ENCODE measurements at regions not wholly inside any gene's neighbourhood (a gene's known extent, or its start where the extent isn't known, plus 50 kb on each side); places are given as distances from the start of the nearest gene placed in this dataset.

DNA sequence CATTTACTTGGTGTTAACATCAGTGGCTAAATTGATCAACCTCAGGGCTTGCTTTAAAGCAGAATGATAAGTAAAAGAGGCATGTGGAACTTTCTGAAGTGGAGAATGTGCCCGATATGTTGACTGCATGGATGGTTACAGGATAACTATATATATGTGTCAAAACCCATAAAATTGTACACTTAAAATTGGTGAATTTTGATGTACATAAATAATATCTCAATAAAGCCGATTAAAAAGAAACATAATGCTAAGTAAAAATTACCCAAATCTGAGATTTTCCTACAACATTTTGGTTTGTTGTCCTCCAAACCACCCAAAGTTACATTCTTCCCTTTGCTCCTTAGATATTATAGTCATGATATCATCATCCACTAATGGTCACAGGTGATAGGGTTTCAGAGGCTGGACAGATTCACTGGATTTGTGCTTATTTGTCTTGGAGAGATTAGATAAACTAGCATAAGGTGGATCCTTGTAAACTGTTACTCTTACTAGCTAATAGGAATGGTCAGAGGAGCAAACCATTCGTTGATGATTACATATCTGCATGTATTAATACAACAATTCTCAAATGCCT is 119.7 kb upstream of the RPS23 start:
- Histone ChIP-seq H3K4me3 (ENCODE audit: low read depth, low read length) (no peak overlapping the region), H3K27me3 (ENCODE audit: control insufficient read depth, insufficient read depth, low read length) (no peaks in the 10 kb centered on the region), H3K9me3 (ENCODE audit: control insufficient read depth in 2 of 2, low read length in 2 of 2) (no peaks in the 10 kb centered on the region), H3K27ac (ENCODE audit: insufficient read depth, low read length, poor library complexity, severe bottlenecking) (no peak overlapping the region), H3K36me3 (ENCODE audit: control insufficient read depth, insufficient read depth, low read length) (no peaks in the 10 kb centered on the region), H3K4me1 (ENCODE audit: control insufficient read depth, insufficient read depth, low read length, poor library complexity, severe bottlenecking) (no peaks in the 10 kb centered on the region)
- H3K27ac Mint-ChIP-seq: no peak overlapping the region
- DNase-seq: no peak
- no peaks in the 10 kb centered on the region for H3K36me3 Mint-ChIP-seq
- H3K4me1 Mint-ChIP-seq: no peaks in the 10 kb centered on the region
- peaks cover 0 to 2% (median 0%) of the 10 kb centered on the region in 7 donors for H3K9me3 Mint-ChIP-seq
- peaks cover 5% of the 10 kb centered on the region for H3K27me3 Mint-ChIP-seq
- ATAC-seq (ENCODE audit: low read depth in 2 of 2): no peak
- H3K4me3 Mint-ChIP-seq: no peak overlapping the region

DNA sequence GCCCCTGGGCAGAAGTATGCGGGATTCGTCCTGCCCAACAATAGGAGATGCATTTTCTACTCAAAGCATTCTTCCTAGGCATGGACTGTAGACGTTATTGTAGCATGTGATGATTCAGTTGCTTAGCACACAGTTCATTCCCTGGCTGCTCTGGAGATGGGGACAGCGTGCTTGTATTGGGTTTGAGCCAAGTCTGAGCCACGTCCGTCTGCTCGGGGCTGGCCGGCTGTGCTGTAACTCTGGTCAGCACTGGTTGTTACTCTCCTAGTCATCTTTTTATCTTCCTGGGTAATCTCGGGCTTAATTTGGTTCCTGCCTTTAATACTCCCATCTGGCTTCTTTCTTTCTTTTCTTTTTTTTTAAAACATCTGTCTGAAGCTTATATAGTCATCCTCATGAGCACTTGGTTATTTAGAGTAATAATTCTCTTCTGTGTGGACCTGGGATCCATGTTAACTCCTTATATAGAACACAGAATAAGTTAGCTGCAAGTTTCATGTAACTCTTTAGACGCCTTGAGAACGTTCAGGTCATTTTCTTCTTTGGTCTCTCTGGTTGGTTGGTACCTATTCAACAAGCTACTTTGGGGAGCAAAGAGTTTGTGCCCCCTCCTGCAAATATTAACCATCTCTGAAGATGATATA is 118.8 kb upstream of the RPS23 start:
- Histone ChIP-seq H3K4me1 (ENCODE audit: control insufficient read depth, insufficient read depth, low read length, poor library complexity, severe bottlenecking) (no peaks in the 10 kb centered on the region), H3K27me3 (ENCODE audit: control insufficient read depth, insufficient read depth, low read length) (no peaks in the 10 kb centered on the region), H3K36me3 (ENCODE audit: control insufficient read depth, insufficient read depth, low read length) (no peaks in the 10 kb centered on the region), H3K9me3 (ENCODE audit: control insufficient read depth in 2 of 2, low read length in 2 of 2) (no peaks in the 10 kb centered on the region), H3K4me3 (ENCODE audit: low read depth, low read length) (no peak overlapping the region), H3K27ac (ENCODE audit: insufficient read depth, low read length, poor library complexity, severe bottlenecking) (no peak overlapping the region)
- DNase-seq (no peak), ATAC-seq (ENCODE audit: low read depth in 2 of 2) (no peak)
- peaks cover 0 to 2% (median 0%) of the 10 kb centered on the region in 7 donors for H3K9me3 Mint-ChIP-seq
- no peak overlapping the region for H3K27ac Mint-ChIP-seq
- H3K4me1 Mint-ChIP-seq: no peaks in the 10 kb centered on the region
- no peaks in the 10 kb centered on the region for H3K36me3 Mint-ChIP-seq
- H3K27me3 Mint-ChIP-seq: peaks cover 5% of the 10 kb centered on the region
- no peak overlapping the region for H3K4me3 Mint-ChIP-seq

DNA sequence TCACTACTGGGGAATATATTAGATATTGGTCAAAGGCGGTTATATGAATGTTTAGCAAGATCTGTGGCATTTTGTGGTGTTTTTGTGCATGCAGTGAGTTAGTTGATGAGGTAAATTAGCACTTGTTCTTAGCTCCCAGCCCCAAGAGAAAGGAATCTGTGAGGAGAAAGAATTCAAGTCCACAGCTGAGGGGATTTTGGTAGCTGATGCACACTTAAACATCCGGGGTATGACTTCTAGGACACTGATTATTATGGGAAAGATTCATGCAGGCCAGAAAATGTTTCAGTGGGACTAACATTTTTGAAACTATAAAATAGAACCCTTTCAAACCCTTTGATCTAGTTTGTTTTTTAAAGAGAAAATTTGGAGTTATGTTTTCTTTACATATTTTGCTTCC is 118.2 kb upstream of the RPS23 start:
- peaks cover 0 to 4% (median 0%) of the 10 kb centered on the region in 7 donors for H3K9me3 Mint-ChIP-seq
- ATAC-seq (ENCODE audit: low read depth in 2 of 2) (no peak), DNase-seq (no peak)
- Histone ChIP-seq H3K4me3 (ENCODE audit: low read depth, low read length) (no peak overlapping the region), H3K9me3 (ENCODE audit: control insufficient read depth in 2 of 2, low read length in 2 of 2) (no peaks in the 10 kb centered on the region), H3K27ac (ENCODE audit: insufficient read depth, low read length, poor library complexity, severe bottlenecking) (no peak overlapping the region), H3K36me3 (ENCODE audit: control insufficient read depth, insufficient read depth, low read length) (no peaks in the 10 kb centered on the region), H3K4me1 (ENCODE audit: control insufficient read depth, insufficient read depth, low read length, poor library complexity, severe bottlenecking) (no peaks in the 10 kb centered on the region), H3K27me3 (ENCODE audit: control insufficient read depth, insufficient read depth, low read length) (no peaks in the 10 kb centered on the region)
- no peak overlapping the region for H3K27ac Mint-ChIP-seq
- H3K36me3 Mint-ChIP-seq: no peaks in the 10 kb centered on the region
- no peak overlapping the region for H3K4me3 Mint-ChIP-seq
- H3K27me3 Mint-ChIP-seq: peaks cover 5% of the 10 kb centered on the region
- H3K4me1 Mint-ChIP-seq: no peaks in the 10 kb centered on the region

DNA sequence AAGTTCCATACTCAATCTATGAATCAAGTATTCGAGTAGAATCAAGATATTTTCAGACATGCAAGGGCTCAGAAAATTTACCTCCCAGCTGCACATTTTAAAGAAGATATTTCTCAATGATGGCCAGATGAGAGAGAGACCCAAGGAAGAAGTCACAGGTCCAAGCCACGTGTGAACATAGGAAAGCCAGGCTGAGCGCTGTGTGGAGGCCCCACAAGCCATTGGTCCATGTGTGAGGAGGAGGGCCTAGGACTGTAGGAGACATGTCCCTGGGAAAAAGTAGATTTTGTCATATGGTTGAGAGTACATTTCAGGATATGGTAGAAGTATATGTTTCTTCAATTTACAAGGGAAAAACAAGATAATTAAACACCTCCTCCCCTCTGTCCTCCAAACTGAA is 115.8 kb upstream of the RPS23 start:
- ATAC-seq (ENCODE audit: low read depth in 2 of 2) (no peak), DNase-seq (no peak)
- Histone ChIP-seq H3K27me3 (ENCODE audit: control insufficient read depth, insufficient read depth, low read length) (no peaks in the 10 kb centered on the region), H3K9me3 (ENCODE audit: control insufficient read depth in 2 of 2, low read length in 2 of 2) (no peaks in the 10 kb centered on the region), H3K36me3 (ENCODE audit: control insufficient read depth, insufficient read depth, low read length) (no peaks in the 10 kb centered on the region), H3K4me1 (ENCODE audit: control insufficient read depth, insufficient read depth, low read length, poor library complexity, severe bottlenecking) (no peaks in the 10 kb centered on the region), H3K27ac (ENCODE audit: insufficient read depth, low read length, poor library complexity, severe bottlenecking) (no peak overlapping the region), H3K4me3 (ENCODE audit: low read depth, low read length) (no peak overlapping the region)
- Mint-ChIP-seq H3K36me3 (no peaks in the 10 kb centered on the region), H3K9me3 (peaks cover 0 to 4% (median 0%) of the 10 kb centered on the region in 7 donors), H3K4me3 (no peak overlapping the region), H3K4me1 (no peaks in the 10 kb centered on the region), H3K27me3 (no peaks in the 10 kb centered on the region), H3K27ac (no peak overlapping the region)

DNA sequence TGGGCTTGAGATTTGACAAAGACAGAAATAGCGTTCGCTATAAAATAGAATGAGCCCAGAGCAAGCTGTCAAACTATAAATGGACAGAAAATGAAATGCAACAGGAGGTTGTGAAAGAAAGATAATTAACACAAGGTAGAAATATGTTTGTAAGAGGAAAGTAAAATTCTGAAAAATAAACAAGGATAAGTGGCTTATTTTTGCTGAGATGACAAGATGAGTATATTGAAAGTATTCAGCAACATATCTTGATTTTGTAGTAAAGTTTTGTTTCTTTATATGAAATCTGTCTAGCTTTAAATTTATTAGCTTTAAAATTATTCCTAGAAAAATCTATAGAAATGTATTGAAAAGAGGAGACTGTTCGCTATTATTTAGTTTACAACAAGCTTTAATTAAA is 111.9 kb upstream of the RPS23 start:
- Mint-ChIP-seq H3K4me3 (no peak overlapping the region), H3K27ac (no peak overlapping the region), H3K27me3 (no peaks in the 10 kb centered on the region), H3K4me1 (peaks cover 0 to 3% (median 0%) of the 10 kb centered on the region in 4 donors), H3K36me3 (no peaks in the 10 kb centered on the region), H3K9me3 (peaks cover 0 to 3% (median 0%) of the 10 kb centered on the region in 7 donors)
- Histone ChIP-seq H3K27me3 (ENCODE audit: control insufficient read depth, insufficient read depth, low read length) (no peaks in the 10 kb centered on the region), H3K36me3 (ENCODE audit: control insufficient read depth, insufficient read depth, low read length) (no peaks in the 10 kb centered on the region), H3K9me3 (ENCODE audit: control insufficient read depth in 2 of 2, low read length in 2 of 2) (no peaks in the 10 kb centered on the region), H3K4me3 (ENCODE audit: low read depth, low read length) (no peak overlapping the region), H3K4me1 (ENCODE audit: control insufficient read depth, insufficient read depth, low read length, poor library complexity, severe bottlenecking) (no peaks in the 10 kb centered on the region), H3K27ac (ENCODE audit: insufficient read depth, low read length, poor library complexity, severe bottlenecking) (no peak overlapping the region)
- ATAC-seq (ENCODE audit: low read depth in 2 of 2) (no peak), DNase-seq (no peak)

DNA sequence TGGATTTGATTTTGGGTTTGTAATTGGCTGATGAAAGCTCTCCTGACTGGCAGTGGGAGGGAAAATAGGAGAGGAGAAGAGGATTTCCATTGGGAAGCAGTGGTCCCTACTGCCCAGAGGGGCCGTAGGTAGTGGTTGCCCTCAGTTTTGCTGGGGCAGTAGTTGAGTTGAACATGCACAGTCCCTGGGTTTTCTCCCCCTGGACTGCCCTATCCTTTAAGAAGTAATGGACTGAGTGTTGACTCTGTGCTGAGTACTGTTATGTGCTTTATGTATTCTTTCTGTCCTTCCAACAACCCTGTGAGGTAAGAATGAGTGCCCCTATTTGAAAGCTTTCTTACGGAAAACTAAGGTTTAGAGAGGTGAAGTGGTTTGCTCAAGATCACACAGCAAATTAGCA is 111.2 kb upstream of the RPS23 start:
- H3K27ac ChIP-seq (ENCODE audit: insufficient read depth, low read length, poor library complexity, severe bottlenecking): no peak overlapping the region
- Mint-ChIP-seq H3K4me1 (peaks cover 0 to 3% (median 0%) of the 10 kb centered on the region in 4 donors), H3K4me3 (no peak overlapping the region), H3K27me3 (no peaks in the 10 kb centered on the region), H3K36me3 (no peaks in the 10 kb centered on the region), H3K9me3 (peaks cover 0 to 3% (median 0%) of the 10 kb centered on the region in 7 donors), H3K27ac (no peak overlapping the region)
- no peaks in the 10 kb centered on the region for H3K36me3 ChIP-seq (ENCODE audit: control insufficient read depth, insufficient read depth, low read length)
- no peak overlapping the region for H3K4me3 ChIP-seq (ENCODE audit: low read depth, low read length)
- ATAC-seq (ENCODE audit: low read depth in 2 of 2): no peak
- no peaks in the 10 kb centered on the region for H3K27me3 ChIP-seq (ENCODE audit: control insufficient read depth, insufficient read depth, low read length)
- no peaks in the 10 kb centered on the region for H3K9me3 ChIP-seq (ENCODE audit: control insufficient read depth in 2 of 2, low read length in 2 of 2)
- H3K4me1 ChIP-seq (ENCODE audit: control insufficient read depth, insufficient read depth, low read length, poor library complexity, severe bottlenecking): no peaks in the 10 kb centered on the region
- DNase-seq: no peak

DNA sequence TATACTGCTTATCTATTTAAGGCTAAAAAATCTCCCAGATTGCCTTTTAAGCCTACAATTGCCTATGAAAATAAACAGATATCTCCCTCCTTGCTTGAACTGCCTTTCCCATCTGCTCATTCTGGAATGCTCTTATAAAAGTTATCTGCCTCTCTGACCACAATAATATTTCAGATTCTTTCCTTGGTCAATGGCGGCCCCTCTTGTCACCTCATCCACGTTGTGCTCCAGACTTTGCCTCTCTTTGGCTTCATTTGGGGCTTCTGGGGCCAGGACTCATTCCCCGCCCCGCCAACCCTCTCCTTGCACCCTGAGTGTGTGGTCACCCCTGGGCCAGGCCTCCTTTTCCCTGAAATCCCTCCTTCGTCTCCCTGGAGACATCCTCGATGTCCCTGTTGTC is 110.0 kb upstream of the RPS23 start:
- ATAC-seq (ENCODE audit: low read depth in 2 of 2) (no peak), DNase-seq (no peak)
- Mint-ChIP-seq H3K36me3 (no peaks in the 10 kb centered on the region), H3K27me3 (peaks cover 4% of the 10 kb centered on the region), H3K27ac (no peak overlapping the region), H3K4me1 (peaks cover 0 to 3% (median 0%) of the 10 kb centered on the region in 4 donors), H3K4me3 (no peak overlapping the region), H3K9me3 (peaks cover 0 to 3% (median 0%) of the 10 kb centered on the region in 7 donors)
- H3K27ac ChIP-seq (ENCODE audit: insufficient read depth, low read length, poor library complexity, severe bottlenecking): no peak overlapping the region
- H3K4me1 ChIP-seq (ENCODE audit: control insufficient read depth, insufficient read depth, low read length, poor library complexity, severe bottlenecking): no peaks in the 10 kb centered on the region
- no peaks in the 10 kb centered on the region for H3K27me3 ChIP-seq (ENCODE audit: control insufficient read depth, insufficient read depth, low read length)
- no peak overlapping the region for H3K4me3 ChIP-seq (ENCODE audit: low read depth, low read length)
- no peaks in the 10 kb centered on the region for H3K9me3 ChIP-seq (ENCODE audit: control insufficient read depth in 2 of 2, low read length in 2 of 2)
- no peaks in the 10 kb centered on the region for H3K36me3 ChIP-seq (ENCODE audit: control insufficient read depth, insufficient read depth, low read length)

DNA sequence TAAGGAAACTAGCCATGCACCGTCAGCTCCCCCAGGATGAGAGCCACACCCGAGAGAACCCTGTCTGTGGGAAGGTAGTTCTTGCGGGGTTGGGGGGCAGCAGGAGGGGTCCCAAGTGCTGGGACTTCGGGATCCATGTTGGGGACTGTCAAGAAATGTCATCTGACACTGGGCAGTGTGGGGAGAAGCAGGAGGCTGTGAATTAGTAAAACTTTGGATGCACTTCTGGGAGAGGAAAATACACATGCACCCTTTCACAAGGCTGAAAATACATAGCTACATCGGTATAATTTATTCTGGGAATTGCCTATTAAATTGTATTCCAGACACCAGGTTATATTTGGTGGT is 109.6 kb upstream of the RPS23 start:
- DNase-seq (no peak), ATAC-seq (ENCODE audit: low read depth in 2 of 2) (no peak)
- Mint-ChIP-seq H3K4me3 (no peak overlapping the region), H3K36me3 (no peaks in the 10 kb centered on the region), H3K27me3 (peaks cover 4% of the 10 kb centered on the region), H3K4me1 (peaks cover 0 to 3% (median 0%) of the 10 kb centered on the region in 4 donors), H3K27ac (no peak overlapping the region), H3K9me3 (peaks cover 0 to 3% (median 0%) of the 10 kb centered on the region in 7 donors)
- Histone ChIP-seq H3K27ac (ENCODE audit: insufficient read depth, low read length, poor library complexity, severe bottlenecking) (no peak overlapping the region), H3K4me1 (ENCODE audit: control insufficient read depth, insufficient read depth, low read length, poor library complexity, severe bottlenecking) (no peaks in the 10 kb centered on the region), H3K27me3 (ENCODE audit: control insufficient read depth, insufficient read depth, low read length) (no peaks in the 10 kb centered on the region), H3K4me3 (ENCODE audit: low read depth, low read length) (no peak overlapping the region), H3K36me3 (ENCODE audit: control insufficient read depth, insufficient read depth, low read length) (no peaks in the 10 kb centered on the region), H3K9me3 (ENCODE audit: control insufficient read depth in 2 of 2, low read length in 2 of 2) (no peaks in the 10 kb centered on the region)
